ENCODE measurements at regions not wholly inside any gene's neighbourhood (a gene's known extent, or its start where the extent isn't known, plus 50 kb on each side); places are given as distances from the start of the nearest gene placed in this dataset.

DNA sequence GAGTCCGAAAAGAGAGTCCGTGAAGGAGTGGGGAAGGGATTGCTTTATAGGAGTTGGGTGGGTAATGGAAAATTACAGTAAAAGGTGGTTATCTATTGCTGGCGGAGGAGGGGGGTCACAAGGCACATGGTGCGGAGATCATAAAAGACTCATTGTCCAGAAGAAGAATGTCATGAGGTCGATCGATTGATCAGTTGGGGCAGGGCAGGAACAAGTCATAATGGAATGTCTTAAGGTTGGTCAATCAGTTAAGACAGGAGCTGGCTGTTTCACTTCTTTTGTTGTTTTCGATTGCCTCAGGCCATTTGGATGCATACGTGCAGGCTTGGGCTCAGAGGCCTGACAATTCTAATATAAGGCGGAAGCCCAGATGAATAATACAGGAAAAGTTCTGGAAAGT, 473.0 kb upstream of the TNP1 start:
- Histone ChIP-seq H3K4me1 (ENCODE audit: insufficient read depth) (peaks cover 45% of the 10 kb centered on the region), H3K4me2 (no peak overlapping the region), H3K27me3 (no peaks in the 10 kb centered on the region), H3K79me2 (no peaks in the 10 kb centered on the region), H3K9me2 (replicated peaks; ENCODE audit: insufficient read depth) (no peaks in the 10 kb centered on the region), H3K36me3 (replicated peaks; ENCODE audit: insufficient read depth, low read depth) (no peaks in the 10 kb centered on the region), H3K9me3 (ENCODE audit: low read depth) (no peaks in the 10 kb centered on the region), H2AFZ (no peak overlapping the region), H3K4me3 (no peak overlapping the region), H3K27ac (peak overlapping the region; percentile 84), H4K20me1 (ENCODE audit: insufficient read depth, poor library complexity, severe bottlenecking) (no peaks in the 10 kb centered on the region)
- TF ChIP-seq, protein P1, sequence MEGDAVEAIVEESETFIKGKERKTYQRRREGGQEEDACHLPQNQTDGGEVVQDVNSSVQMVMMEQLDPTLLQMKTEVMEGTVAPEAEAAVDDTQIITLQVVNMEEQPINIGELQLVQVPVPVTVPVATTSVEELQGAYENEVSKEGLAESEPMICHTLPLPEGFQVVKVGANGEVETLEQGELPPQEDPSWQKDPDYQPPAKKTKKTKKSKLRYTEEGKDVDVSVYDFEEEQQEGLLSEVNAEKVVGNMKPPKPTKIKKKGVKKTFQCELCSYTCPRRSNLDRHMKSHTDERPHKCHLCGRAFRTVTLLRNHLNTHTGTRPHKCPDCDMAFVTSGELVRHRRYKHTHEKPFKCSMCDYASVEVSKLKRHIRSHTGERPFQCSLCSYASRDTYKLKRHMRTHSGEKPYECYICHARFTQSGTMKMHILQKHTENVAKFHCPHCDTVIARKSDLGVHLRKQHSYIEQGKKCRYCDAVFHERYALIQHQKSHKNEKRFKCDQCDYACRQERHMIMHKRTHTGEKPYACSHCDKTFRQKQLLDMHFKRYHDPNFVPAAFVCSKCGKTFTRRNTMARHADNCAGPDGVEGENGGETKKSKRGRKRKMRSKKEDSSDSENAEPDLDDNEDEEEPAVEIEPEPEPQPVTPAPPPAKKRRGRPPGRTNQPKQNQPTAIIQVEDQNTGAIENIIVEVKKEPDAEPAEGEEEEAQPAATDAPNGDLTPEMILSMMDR (IDR thresholded peaks at IDR 0.05; ENCODE audit: poor library complexity) = no peak
- no peak for TF ChIP-seq EZH2 (IDR thresholded peaks at IDR 0.05; ENCODE audit: borderline replicate concordance)
- TF ChIP-seq EZH2phosphoT487 (IDR thresholded peaks at IDR 0.05; ENCODE audit: low read depth, severe bottlenecking, unreplicated experiment) = no peak
- 83% methylated on average over 9 of the region's 9 CpGs for WGBS (ENCODE audit: low lambda C conversion rate, missing lambda C conversion rate)
- DNase-seq (ENCODE audit: low spot score) = no peak

DNA sequence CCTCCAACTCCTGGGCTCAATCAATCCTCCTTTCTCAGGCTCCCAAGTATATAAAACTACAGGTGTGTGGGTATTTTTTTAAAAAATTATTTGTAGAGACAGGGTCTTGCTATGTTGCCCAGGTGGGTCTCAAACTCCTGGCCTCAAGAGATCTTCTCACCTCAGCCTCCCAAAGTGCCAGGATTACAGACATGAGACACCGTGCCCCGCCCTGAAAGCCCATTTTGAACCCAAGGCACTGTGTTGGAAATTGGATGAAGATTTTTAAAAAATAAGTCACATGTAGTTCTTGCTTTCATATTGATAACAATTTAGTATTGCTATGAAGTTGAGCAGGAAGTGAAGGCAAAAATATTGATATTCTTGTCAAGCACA, 472.5 kb upstream of the TNP1 start:
- no peak overlapping the region for H3K4me3 ChIP-seq
- no peak overlapping the region for H2AFZ ChIP-seq
- no peak for DNase-seq (ENCODE audit: low spot score)
- H3K9me3 ChIP-seq (ENCODE audit: low read depth) = no peaks in the 10 kb centered on the region
- TF ChIP-seq EZH2phosphoT487 (IDR thresholded peaks at IDR 0.05; ENCODE audit: low read depth, severe bottlenecking, unreplicated experiment) (no peak), EZH2 (IDR thresholded peaks at IDR 0.05; ENCODE audit: borderline replicate concordance) (no peak)
- TF ChIP-seq, protein P1 (IDR thresholded peaks at IDR 0.05; ENCODE audit: poor library complexity) = no peak
- 96% methylated on average over 2 of the region's 2 CpGs for WGBS (ENCODE audit: low lambda C conversion rate, missing lambda C conversion rate)
- H4K20me1 ChIP-seq (ENCODE audit: insufficient read depth, poor library complexity, severe bottlenecking) = no peaks in the 10 kb centered on the region
- peak overlapping the region; percentile 84 for H3K27ac ChIP-seq
- peaks cover 45% of the 10 kb centered on the region for H3K4me1 ChIP-seq (ENCODE audit: insufficient read depth)
- no peaks in the 10 kb centered on the region for H3K36me3 ChIP-seq (replicated peaks; ENCODE audit: insufficient read depth, low read depth)
- H3K4me2 ChIP-seq = no peak overlapping the region
- H3K79me2 ChIP-seq = no peaks in the 10 kb centered on the region
- H3K9me2 ChIP-seq (replicated peaks; ENCODE audit: insufficient read depth) = no peaks in the 10 kb centered on the region
- H3K27me3 ChIP-seq = no peaks in the 10 kb centered on the region

DNA sequence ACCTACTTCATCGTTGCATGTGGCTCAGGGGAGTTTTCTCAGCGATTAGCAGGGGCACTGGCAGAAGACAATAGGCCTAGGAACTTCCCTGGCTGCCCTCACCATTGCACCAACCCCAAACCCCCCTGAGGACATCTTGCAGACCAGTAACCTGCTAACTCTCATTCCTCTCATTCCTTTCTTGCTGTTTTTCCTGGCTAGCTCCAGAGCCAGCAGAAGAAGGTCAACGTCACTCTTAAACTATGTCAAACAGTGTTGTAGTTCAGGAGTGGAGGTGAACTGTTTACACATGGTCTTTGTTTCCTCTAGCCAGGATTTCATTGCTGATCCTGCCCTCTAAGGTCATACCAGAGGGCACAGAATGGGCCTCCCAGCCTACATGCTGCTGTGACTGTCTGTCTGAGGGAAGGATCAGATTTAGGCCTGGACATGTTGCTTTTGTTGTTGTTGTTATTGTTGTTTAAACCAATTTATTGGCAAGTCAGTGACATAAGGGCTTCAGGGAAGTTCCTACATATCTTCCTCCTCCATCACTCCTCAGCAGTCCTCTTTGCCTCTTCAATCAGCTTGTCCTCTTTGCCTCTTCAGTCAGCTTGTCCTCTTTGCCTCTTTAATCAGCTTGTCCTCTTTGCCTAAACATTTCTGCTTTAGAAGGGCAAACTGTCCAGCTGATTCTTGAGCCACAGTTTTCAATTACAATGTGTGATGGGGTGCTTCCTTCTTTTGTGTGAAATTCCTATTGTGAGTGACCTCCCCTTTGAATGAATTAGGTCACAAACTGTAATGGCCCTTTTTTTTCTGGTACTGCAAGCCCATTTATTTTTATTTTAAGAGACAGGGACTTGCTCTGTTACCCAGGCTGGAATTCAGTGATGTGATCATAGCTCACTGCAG, 471.9 kb upstream of the TNP1 start:
- Histone ChIP-seq H3K4me3 (no peak overlapping the region), H3K4me1 (ENCODE audit: insufficient read depth) (peaks cover 45% of the 10 kb centered on the region), H3K36me3 (replicated peaks; ENCODE audit: insufficient read depth, low read depth) (no peaks in the 10 kb centered on the region), H3K27me3 (no peaks in the 10 kb centered on the region), H3K9me2 (replicated peaks; ENCODE audit: insufficient read depth) (no peaks in the 10 kb centered on the region), H3K4me2 (no peak overlapping the region), H2AFZ (no peak overlapping the region), H4K20me1 (ENCODE audit: insufficient read depth, poor library complexity, severe bottlenecking) (no peaks in the 10 kb centered on the region), H3K79me2 (no peaks in the 10 kb centered on the region), H3K9me3 (ENCODE audit: low read depth) (no peaks in the 10 kb centered on the region), H3K27ac (peak overlapping the region; percentile 84)
- TF ChIP-seq, protein P1 (IDR thresholded peaks at IDR 0.05; ENCODE audit: poor library complexity) = no peak
- TF ChIP-seq EZH2phosphoT487 (IDR thresholded peaks at IDR 0.05; ENCODE audit: low read depth, severe bottlenecking, unreplicated experiment) = no peak
- TF ChIP-seq EZH2 (IDR thresholded peaks at IDR 0.05; ENCODE audit: borderline replicate concordance) = no peak
- DNase-seq (ENCODE audit: low spot score) = peak; percentile 71
- WGBS (ENCODE audit: low lambda C conversion rate, missing lambda C conversion rate) = 17% methylated on average over 3 of the region's 3 CpGs
